ENCODE measurements at regions not wholly inside any gene's neighbourhood (a gene's known extent, or its start where the extent isn't known, plus 50 kb on each side); places are given as distances from the start of the nearest gene placed in this dataset.

GRCh38 chr21:38121888-38122720 is 134.7 kb upstream of the KCNJ15 start:
- Mint-ChIP-seq H3K9me3 (no peaks in the 10 kb centered on the region), H3K4me3 (no peak overlapping the region), H3K4me1 (ENCODE audit: low read depth) (no peaks in the 10 kb centered on the region), H3K27me3 (ENCODE audit: insufficient read depth) (peaks cover 6% of the 10 kb centered on the region), H3K27ac (no peak overlapping the region), H3K36me3 (ENCODE audit: low read depth) (no peaks in the 10 kb centered on the region)
- DNase-seq, result no peak
- TF ChIP-seq CTCF (IDR thresholded peaks at IDR 0.05), result no peak

DNA sequence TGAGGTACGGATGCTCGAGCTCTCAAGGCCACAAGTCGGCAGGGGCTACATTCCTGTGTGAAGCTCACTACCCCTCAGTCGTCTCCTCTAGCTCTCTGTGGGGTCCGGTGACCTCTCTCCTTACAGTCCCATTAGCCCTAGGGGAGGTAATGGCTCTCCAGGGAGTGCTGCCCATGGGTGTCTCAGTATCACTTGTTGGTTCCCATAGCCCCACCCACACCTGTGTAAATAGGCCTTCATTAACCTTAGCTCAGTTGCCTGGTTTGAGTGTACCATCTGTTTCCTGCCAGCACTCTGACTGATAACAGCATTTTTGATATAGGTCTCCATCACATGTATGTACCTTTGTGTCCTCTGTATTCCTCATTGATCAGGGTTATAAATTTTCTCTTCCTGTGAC is 133.2 kb upstream of the KCNJ15 start:
- no peaks in the 10 kb centered on the region for H3K36me3 Mint-ChIP-seq (ENCODE audit: low read depth)
- H3K9me3 Mint-ChIP-seq, result no peaks in the 10 kb centered on the region
- H3K4me1 Mint-ChIP-seq (ENCODE audit: low read depth), result no peaks in the 10 kb centered on the region
- no peak for DNase-seq
- H3K27ac Mint-ChIP-seq, result no peak overlapping the region
- no peak overlapping the region for H3K4me3 Mint-ChIP-seq
- no peak for TF ChIP-seq CTCF (IDR thresholded peaks at IDR 0.05)
- H3K27me3 Mint-ChIP-seq (ENCODE audit: insufficient read depth), result peaks cover 9% of the 10 kb centered on the region

DNA sequence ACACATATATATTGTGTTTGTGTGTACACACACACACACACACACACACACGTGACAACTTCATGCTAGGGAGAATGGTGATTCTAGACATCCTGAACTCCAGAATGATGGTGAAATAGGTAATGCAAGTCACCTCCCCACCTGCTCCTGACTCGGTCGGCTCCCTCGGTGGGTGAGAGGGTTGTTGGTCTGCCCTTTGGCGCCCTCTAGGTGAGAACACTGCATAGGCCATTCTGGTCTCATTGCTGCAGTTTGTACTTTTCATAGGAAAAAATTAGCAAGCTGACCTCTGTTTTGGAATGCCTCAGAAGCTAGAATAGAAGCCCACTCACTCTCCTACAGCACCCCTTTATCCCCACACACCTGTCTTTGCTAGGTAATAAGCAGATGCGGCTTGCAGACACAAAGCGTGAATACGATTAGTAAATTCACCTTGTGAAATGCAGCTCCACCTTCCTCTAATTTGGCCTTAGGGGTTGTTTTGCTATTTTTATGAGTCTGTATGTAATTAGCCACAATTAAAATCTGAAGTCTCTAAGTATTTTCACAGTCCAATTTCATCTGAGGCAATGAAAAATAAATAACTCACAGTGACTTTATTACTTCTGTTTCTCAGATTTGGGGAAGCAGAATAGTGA is 130.0 kb upstream of the KCNJ15 start:
- TF ChIP-seq CTCF (IDR thresholded peaks at IDR 0.05), result peak; percentile 85
- H3K4me3 Mint-ChIP-seq, result no peak overlapping the region
- no peaks in the 10 kb centered on the region for H3K9me3 Mint-ChIP-seq
- peak; percentile 11 for DNase-seq
- no peaks in the 10 kb centered on the region for H3K36me3 Mint-ChIP-seq (ENCODE audit: low read depth)
- no peak overlapping the region for H3K27ac Mint-ChIP-seq
- H3K4me1 Mint-ChIP-seq (ENCODE audit: low read depth), result no peaks in the 10 kb centered on the region
- peaks cover 17% of the 10 kb centered on the region for H3K27me3 Mint-ChIP-seq (ENCODE audit: insufficient read depth)

DNA sequence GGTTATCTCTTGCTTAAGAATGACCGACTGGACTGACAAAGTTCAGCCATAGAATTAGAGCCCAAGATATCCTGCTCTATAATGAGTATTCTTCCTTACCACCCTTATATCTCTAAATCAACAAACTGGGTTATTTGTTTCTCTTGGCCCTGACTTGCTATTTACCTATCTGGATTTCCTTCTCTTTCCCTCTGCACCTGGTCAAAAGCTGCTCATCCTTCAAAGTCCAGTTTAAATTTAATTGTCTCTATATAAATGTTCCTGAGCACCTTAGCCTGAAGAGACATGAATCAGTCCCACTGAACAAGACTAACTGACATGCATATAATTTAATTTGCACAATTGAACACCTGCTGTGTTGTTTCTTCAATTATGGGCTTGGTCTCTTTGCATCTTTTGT is 127.1 kb upstream of the KCNJ15 start:
- no peak overlapping the region for H3K27ac Mint-ChIP-seq
- no peak for DNase-seq
- peaks cover 20% of the 10 kb centered on the region for H3K27me3 Mint-ChIP-seq (ENCODE audit: insufficient read depth)
- no peak overlapping the region for H3K4me3 Mint-ChIP-seq
- no peak for TF ChIP-seq CTCF (IDR thresholded peaks at IDR 0.05)
- H3K36me3 Mint-ChIP-seq (ENCODE audit: low read depth), result no peaks in the 10 kb centered on the region
- H3K9me3 Mint-ChIP-seq, result no peaks in the 10 kb centered on the region
- H3K4me1 Mint-ChIP-seq (ENCODE audit: low read depth), result no peaks in the 10 kb centered on the region

DNA sequence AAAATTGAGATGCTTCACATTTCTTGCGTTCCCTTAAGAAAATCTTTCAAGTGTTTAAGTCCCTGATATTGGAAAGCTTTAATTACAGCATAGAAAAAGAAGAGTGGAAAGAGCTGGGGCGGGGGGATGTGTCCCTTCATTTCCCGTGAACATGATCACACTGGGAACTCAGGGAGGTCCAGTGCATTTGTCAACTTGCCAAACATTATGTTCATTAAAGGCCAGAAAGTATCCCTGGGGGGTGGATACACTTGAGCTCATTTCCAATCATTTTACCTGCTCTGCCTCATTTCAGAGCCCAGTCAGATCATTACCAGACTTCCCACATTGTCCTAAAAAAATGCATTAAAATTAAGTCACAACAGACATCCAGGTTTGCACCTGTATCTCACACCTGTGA is 123.6 kb upstream of the KCNJ15 start:
- Mint-ChIP-seq H3K9me3 (no peaks in the 10 kb centered on the region), H3K27me3 (ENCODE audit: insufficient read depth) (peaks cover 13% of the 10 kb centered on the region), H3K4me3 (no peak overlapping the region), H3K36me3 (ENCODE audit: low read depth) (no peaks in the 10 kb centered on the region), H3K27ac (no peak overlapping the region), H3K4me1 (ENCODE audit: low read depth) (no peaks in the 10 kb centered on the region; the same call in 1 of the 2 replicates)
- no peak for DNase-seq
- no peak for TF ChIP-seq CTCF (IDR thresholded peaks at IDR 0.05)
